Hematopoietic multipotent progenitor cell treated with erythropoietin and hydrocortisone succinate and interleukin-3 and kit ligand, for 15 days (in vitro differentiated cells): ENCODE measurements at regions not wholly inside any gene's neighbourhood (a gene's known extent, or its start where the extent isn't known, plus 50 kb on each side); places are given as distances from the start of the nearest gene placed in this dataset.

Source experiments
- DNase-seq: peaks from one replicate; pipeline ENCODE4 v3.0.0-alpha.2; 2015; ENCODE audit warnings: low spot score

DNA sequence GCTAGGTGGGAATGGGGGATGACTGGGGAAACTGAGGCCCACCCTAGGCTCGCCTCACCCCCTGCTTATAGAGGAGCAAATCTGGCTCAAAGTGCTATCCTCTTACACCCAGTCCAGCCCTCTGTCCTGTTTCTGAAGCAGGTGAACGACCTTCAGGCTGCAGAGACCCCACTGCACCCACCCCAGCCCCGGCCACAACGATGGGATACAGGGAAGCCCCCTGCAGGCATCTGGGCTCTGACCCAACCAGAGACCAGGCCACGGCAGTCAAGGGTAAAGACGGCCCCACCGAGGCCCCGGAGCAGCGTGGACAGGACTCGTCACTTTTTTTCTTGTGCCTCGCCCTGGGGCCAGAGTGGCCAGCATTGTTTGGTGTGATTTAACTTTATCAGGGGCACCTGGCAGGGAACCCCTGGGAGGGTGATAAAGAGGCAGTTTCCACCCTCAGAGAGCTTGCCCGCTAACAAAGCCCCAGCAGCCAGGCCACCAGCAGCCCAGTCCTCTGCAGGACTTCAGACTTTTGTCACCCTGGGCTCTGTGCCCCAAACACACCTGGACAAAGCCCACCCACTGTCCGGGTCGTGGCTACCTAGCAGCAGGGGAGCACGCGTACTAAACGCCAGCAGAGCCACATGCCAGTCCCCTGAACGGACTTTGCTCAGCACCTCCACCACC is 612.6 kb downstream of the TBC1D22A start:
- no peak for DNase-seq

DNA sequence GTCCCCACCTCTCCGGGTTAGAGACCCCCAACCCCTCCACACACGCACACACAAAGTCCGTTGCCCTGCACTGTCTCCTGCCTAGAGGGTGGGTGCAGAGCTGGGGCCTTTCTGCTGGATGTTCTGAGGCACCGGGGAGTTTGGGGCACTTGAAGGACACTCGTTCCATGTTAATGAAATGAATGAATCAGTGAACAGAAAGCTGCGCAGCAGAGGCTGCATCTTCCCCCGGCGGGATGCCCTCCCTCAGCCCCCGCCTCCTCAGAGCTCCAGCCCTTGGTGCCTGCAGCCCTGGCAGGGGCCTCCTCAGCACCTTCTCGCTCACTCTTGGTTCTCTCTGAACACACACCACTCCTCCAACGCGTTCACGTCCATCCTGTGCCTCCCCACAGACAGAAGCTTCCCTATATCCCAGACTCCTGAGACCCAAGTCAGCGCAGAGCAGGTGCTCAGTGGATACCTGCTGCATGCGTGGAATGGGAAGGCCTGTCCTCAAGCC is 611.9 kb downstream of the TBC1D22A start:
- no peak for DNase-seq

DNA sequence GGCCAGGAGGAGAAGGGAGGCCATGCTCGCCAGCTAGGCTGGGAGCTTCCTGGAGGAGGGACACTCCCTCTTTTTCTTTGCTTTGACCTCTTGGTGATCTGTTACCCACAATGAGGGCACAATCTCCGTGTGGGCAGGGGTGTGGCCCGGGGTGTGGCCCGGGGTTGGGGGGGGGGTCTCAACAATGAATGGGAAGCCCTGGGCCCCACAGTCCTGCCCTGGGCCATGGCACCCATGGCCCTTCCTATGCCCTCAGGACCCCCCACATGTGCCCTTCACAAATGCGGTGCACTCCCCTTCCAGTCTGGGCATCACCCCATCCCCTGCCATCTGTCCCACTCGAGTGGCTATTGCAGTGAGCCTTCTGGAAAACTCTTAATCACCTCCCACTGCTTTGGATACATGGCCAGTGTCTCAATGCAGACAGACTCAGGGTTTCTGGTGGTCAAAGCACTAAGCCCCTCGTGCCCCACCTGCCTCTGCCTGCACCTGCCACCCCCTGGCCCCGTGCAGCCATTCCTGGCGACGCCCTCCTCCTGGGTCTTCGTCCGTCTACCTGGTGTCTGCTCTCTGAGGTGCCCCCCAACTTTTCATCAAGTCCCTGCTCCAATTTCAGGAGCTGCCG is 611.3 kb downstream of the TBC1D22A start:
- DNase-seq = no peak

DNA sequence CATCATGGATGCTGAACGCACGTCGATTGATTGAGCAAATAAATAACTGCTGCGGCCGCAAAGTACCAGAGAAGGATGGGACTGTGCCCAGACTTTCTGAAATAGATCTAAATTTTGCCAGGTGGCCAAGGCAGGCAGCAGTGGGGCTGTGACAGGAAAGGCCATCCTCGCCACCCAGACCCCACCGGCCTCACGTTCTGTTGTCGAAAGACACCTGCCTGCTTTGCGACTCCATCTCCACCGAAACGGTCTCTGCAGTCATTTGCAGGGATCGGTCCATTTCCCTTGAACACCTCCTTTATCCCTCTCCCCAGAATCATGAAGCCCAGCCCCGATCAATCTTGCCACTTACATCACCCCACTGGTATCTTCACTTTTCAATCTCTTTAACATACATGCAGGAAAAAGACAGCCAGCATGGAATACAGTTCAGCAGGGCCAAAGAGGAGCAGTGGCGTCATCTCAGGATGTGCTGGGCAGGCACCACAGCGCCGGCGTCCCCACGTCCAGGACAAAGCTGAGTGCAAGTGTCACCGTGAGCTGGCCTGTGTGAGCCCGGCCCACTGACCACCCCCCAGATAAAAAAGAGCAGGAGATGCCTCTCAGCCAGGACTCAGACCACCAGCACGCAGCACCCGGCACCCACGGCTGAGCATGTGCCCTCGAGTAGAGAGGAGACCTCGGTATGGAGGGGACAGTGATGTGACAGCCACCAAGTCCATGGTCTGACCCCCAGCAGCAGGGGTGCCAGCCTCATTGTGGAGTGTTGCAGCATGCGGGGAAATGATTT is 610.3 kb downstream of the TBC1D22A start:
- no peak for DNase-seq

DNA sequence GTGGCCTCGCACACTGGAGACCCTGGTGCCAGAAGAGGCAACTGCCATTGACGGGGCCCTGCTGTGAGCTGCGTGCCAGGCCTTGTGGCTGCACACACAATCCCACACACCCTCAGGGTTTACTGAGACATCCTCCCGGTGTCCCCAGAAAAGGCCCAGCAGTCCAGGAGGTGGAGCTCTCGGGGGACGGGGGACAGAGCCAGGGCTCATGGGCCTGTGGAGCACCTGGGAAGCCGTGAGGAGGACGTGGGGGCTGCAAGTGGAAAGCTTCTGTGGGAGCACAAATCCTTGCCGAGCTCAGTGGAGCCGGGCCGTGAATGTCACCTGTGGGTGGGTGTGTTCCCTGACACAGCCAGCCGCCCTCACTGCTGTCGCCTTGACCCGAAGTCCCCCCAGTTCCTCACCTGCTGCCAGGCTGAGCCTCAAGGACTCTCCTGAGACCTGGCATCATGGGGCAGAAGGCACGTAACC is 609.7 kb downstream of the TBC1D22A start:
- no peak for DNase-seq

DNA sequence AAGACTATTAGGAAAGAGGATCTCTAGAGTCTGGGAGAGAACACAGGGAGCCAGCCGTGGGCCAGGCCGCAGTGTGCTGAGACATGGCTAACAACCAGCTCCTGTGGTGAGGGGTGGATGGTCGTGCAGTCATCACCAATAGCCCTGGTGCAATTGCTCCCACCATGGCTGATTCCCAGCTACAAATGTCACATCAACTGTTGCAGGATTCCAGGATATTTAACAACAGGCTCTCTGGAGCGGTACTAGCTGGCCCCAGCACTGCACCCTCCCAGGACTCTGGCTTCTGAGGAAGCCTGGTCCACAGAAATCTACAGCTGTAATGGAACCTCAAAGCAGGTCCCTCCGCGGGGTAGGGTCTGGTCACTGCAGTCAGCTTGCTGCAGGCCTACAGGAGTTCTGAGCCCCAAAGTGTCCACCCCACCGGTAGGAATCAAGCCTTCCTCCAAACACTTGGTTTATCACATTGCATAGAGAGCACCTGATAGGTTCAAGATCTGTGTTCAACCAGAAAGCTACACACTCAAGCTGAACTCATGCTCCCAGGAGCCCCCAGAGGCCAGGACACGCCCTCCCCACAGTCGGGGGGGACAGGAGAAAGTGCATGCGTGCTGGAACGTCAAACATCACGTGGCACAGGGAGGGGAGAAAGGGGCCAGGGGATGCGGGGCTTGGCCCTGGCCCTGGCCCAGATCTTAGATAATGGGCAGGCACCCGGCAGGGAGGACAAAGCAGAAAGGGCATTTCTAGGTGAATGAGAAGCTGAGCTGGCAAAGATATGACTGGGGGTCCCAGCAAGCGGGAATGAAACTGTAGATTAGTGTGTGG is 609.0 kb downstream of the TBC1D22A start:
- no peak for DNase-seq

DNA sequence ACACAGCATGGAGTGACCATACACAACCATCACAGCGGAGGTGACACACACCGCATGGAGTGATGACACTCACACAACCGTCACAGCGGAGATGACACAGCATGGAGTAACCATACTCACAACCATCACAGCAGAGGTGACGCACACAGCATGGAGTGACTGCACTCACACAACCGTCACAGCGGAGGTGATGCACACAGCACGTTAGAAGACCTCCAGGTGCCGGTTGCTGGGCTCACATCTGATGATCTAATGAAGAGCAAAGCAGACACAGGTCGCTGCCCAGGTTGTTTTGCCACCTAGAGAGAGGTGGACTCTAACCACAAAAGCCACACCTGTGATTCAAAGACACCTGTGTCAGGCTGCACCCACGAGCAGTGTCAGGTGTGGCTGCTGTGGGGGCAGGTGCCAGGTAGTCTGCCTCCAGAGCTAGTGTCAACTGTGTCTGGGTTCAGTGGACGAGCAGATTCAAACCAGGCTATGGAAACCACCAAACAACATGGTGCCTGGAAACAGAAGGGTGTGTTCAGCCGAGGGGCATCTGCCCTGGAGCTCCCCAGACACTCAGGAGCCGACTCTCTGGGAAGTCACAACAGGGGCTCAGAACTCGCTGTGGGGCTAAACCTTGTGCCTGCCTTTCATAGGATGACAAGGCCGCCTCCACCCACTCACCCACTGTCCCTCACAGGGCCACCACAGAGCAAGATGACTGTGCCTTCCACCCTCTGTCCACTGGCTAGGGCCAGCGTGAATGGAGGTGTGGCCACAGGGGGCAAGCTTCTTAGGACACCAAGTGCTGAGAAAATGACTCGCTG is 608.2 kb downstream of the TBC1D22A start:
- no peak for DNase-seq

DNA sequence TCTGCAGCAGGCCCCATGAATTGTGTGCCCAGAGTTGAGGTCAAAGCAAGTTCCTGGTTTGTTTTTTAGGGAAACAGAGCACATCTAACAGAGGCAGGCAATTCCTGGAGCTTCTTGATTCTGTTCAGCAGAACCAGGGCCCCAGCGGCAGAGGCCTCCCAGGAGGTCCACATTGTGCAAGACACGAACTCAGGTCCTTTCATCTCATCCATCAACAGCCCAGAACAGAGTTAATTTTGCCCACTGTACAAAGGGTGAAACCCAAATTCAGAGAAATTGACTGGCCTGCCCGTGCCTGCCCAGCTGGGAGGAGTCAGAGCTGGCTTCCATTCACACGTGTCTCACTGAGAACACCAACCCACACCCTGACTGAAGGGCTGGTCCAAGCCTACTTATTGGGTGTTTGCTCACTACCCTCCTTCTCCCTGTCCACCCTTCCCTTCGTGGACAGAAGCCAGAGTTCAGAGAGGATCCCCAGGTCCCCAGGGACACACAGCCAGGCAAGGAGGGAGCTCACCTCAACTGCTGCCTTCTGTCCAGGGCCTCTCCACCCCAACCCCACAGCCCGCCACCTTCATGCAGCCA is 607.1 kb downstream of the TBC1D22A start:
- no peak for DNase-seq

DNA sequence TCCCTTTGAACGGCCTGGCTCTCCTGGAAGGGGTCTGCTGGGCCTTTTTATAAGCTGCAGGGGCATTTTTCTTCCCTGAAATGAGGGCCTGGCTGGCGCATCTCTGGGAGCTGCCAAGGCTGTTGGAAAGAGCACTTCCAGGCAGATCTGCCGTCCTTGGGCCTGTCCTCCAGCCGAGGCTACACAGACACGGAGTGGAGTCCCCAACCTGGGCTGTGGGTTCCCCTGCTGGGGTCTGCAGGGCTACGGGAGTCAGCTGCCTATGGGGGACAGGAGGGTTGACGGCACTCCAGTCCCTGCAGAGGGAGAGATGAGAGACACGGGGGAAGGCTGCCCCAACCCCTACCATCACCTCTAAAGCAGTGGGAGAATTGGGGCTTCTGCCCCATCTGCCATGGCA is 606.6 kb downstream of the TBC1D22A start:
- no peak for DNase-seq

DNA sequence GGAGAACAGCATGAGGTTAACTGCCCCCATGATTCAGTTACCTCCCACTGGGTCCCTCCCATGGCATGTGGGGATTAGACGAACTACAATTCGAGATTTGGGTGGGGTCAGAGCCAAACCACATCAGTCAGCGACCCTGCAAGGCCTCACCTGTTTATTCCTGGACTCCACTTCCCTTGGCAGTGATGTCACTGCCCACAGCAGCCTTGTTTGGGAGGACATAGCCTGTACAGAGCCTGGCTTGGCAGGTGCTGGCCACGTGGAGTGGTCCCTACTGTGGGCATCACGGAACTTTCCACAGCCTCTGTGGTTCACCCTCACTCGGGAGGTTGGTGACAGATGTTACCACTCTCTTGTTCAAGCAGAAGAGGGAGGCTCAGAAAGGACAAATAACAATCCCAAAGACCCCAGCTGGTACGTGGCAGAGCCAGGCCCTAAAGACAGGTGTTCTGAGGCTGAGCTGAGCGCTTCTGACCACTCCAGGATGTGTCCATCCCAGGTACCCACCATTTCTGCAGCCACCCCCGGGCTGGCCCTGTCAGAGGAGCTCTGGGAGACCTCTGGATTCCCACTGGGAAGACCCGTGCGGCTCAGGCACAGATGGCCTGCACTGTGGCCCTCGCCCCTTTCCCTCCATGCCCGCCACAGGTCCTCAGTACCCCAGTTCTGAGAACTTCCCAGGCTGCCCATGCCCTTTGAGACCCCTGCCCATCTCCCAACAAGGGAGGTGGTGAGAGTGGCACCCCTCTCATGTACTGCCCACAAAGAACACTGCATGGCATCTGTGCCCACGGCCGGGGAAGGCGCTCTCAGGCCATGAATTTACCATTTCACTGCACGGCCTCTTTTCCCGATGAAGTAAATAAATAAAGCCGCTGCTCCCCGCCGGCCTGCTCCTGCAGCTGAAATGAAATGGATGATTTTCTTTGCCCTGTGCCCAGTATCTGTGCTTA is 605.8 kb downstream of the TBC1D22A start:
- DNase-seq = no peak

DNA sequence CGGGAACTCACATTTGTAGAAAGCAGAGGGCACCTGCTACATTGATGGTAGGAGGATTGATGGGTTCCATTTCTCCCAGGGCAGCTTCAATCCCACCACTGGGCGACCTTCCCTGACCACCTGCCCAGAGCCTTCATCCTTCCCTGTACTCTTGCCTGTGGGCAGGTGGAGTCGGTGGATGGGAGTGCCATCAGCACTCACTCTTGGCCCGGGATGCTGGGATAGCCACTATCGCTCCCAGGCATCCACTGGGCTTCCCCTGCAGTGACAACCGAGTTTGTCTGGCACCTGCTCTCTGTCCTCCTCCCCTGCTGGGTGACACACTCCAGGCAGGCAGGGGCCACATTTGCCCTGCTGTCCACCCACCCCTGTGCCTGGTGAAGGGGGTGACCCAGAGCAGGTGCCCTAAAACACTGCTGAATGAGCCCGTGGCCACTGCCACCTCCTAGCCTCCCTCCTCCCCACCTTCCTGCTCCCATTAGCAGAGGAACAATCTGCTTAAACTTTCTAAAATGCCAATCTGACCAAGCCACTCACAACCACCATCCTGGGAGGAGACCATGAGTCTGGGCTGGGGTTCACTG is 604.7 kb downstream of the TBC1D22A start:
- no peak for DNase-seq

DNA sequence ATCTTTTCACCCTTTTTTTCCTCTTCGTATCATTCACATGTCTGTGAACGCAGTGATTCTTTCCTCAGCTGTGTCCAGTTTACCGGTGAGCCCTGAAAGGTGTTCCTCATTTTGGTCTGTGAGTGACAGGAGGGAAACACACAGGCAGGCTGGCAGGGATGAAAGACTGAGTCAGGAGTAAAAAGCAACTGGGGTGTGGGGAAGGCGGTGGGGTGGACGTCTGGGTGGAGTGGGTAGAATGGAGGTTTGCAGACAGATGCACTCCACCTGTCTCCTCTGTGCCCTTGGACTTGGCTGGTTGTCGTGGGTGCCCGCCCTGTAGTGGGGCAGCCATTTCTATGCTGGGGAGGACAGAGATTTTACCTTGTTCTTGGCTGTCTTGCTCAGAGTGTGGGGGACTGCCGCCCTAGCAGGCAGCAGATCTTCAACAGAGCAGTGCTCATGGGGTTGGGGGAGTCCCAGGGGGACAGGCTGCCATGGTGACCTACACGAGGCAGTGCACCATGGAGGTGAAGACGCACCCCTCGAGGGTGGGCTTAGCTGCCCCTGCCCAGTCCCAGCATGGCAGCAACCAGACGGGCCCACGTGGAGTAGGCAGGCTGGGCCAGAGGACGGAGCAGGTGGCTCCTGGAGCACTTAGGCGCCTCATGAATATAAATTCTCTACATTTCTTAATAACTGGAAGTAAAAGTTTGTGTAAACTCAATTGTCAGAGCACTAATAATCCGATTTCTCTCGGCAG is 603.7 kb downstream of the TBC1D22A start:
- DNase-seq = no peak

DNA sequence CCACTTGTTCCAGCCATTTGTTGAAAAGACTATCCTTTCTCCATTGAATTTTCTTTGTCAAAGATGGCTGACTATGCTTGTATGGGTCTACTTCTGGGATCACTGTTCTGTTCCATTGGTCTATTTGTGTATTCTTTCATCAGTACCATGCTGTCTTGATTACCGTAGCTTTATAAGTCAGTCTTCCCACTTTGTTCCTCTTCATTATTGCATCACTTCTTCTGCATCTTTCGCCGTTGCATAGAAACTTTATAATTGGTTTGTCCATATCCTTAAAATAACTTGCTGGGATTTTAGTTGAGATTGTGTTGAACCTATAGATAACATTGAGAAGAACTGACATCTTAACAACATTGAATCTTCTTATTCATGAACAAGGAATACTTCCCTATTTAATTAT is 598.8 kb downstream of the TBC1D22A start:
- DNase-seq = no peak

DNA sequence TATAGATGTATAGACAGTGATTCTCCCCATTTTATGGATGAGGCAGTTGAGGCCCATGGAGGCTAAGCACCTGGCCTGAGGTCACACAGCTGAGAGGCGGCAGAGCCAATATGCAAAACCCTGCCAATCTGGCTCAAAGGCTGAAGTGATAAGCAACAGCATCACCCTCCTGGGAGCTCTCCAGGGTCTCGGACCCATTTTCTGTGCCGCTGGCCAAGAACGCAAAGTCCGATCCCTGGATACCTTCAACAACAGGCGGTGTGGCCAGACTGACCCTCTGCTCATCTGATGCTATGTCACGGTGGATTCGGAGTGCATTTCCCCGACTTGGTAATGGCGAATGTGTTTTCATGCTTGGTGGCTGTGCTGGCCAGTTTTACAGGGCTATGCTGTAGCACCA is 595.0 kb downstream of the TBC1D22A start:
- no peak for DNase-seq

DNA sequence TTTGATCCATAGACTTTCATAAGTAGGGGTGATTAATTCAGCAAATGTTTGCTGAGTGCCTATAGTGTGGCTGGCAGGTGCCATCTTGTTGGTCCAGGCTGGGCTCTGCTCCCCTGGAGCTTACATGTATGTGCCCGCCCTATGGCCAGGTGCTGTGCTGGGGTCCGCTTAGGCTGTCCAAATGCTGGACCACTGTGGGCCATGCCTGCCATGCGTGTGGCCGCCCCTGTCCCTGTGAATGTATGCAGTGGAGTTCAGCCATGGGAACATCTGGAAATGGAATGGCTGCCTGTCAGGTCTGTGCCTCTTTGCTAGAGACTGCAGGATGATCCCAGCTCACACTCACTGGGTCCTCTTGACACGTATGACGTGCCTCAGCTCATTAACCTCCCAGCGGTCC is 594.6 kb downstream of the TBC1D22A start:
- no peak for DNase-seq

DNA sequence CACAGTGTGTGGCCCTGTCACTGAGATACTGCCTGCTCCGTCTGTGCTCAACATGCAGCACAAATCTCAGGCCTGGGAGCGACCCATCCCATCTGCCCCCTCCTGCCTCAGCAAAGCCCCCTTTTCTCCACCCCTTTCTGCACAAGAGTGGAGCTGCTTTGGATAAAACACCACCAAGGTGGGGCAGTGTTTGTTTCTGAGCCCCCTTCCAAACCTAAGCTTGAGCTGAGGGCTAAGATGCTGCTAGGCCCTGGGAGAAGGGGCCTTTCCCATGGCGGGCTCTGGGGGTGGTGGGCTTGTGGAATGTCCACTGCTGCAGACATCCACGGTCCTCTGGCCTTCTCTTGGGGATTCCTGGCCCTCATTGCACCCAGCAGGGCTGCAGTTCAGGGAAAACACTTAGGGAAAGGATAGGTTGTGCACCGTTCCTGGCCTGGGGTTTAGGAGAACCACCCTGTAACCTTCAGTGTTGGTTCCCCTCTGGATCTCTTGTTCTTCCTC is 594.1 kb downstream of the TBC1D22A start:
- DNase-seq = no peak

DNA sequence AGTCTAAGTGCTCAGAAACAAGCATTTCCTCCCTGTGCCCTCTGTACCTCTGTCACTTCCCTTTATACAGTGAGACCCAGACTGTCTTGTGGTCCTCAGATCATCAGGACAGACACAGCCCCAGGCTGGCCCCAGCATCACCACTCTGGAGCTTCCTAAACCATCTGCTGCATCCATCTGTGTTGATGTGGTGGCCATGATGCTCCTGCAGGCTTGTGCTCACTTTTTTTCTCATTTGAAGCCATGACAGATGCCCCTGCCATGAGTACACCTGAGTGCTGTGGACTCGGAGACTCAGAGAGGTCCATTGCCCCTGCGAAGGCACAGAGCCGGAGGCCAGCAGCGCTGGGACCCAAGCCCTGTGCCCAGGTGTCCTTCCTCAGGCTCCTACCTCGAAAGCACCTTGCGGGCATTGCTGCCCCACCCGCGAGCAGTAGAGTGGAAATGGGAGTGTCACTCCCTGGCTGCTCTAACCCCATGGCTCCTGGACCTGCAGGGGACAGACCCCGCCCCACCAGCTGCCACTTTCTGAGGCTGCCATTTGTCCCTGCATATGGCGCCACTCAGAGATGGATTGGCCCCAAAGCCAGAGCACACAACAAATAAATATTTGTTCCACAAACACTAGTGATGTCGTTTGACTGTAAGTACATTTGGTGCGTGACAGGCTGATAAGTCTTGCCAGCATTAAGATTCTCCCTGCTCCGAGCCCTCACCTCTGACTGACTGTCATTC is 593.5 kb downstream of the TBC1D22A start:
- no peak for DNase-seq

DNA sequence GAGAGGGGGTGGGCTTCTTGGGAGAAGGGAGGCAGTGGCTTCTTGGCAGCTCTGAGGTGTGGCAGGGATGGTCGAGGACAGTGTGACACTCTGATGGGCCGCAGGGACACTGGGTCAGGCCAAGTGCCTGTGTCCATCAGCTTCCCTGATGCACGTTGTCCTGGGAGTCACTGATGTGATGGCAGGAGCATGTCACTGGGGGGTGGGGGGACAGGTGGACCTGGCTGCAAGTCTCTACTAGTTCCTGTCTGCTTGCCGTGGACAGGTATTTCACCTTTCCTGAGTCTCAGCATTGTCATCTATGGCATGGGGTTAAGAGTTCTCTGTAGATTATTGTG is 592.9 kb downstream of the TBC1D22A start:
- DNase-seq = no peak
